ENCODE measurements at regions not wholly inside any gene's neighbourhood (a gene's known extent, or its start where the extent isn't known, plus 50 kb on each side); places are given as distances from the start of the nearest gene placed in this dataset.
"Not testable (repeated sequence)": the region's sequence is repeated elsewhere in the genome, so short reads cannot be mapped to it uniquely, and the experiment has no call there.

DNA sequence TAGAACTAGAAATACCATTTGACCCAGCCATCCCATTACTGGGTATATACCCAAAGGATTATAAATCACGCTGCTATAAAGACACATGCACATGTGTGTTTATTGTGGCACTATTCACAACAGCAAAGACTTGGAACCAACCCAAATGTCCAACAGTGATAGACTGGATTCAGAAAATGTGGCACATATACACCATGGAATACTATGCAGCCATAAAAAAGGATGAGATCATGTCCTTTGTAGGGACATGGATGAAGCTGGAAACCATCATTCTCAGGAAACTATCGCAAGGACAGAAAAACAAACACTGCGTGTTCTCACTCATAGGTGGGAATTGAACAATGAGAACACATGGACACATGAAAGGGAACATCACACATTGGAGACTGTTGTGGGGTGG is 154.5 kb upstream of the INTU start:
- DNase-seq: not testable (repeated sequence)

DNA sequence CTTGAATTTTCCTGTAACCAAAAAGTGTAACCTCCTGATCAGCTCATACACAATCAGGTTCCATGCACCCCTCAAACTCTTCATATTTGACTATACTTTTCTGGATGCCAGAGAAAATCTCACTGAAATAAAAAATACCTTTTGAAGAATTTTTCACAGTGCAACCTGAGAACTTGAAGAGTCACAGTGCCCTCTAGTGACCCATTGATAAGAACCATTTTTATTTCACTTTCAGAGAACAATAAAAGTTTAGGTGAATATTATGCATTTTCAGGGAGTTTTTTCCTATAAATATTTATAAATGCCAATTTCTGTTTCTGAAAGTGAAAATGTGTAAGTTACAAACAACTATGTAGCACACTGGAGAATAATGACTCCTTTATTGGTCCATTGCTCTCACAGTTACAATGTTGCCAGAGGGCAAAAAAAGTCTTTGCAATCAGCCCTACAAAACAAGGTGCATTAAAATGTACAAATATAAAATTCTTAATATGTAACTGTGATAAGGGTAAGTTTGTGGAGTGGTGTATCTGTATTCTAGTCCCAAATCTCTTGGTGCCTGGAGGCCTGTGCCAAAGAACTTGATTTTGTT is 153.6 kb upstream of the INTU start:
- DNase-seq: peak; percentile 9

DNA sequence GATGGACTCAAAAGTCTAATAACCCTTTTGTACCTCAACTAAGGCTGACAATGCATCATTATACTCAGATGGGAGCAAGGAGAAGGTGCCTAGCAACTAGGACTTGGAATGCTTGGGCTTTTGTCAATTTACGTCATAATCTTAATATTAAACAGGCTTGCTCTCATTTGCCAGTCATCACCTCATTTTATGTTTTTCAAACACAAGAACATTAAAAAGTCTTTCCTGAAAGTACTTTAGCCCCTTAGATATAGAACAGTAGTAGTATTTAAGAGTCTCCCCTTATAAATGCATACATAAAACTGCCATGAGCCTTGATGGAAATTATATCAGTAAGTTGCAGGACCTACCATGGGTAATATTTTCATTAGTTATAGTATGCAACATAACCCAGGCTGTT is 150.7 kb upstream of the INTU start:
- no peak for DNase-seq

DNA sequence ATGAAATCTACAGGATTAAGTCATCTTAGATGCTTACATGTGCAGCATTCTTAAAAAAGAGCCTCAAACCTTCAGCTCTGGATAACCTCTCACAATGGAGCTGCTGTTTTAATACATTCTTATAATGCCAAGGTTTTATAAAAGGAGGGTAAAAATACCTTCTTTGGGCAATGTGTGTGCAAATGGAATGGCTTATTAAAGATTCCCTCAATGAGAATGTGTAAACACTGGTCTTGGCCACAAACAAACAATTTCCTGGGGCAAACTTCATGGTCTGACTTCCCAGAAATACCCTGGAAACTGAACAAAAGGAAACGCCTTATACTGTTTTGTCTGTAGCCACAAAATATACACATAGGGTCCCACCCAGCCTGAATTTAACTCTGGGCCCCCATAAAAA is 148.6 kb upstream of the INTU start:
- DNase-seq: no peak

DNA sequence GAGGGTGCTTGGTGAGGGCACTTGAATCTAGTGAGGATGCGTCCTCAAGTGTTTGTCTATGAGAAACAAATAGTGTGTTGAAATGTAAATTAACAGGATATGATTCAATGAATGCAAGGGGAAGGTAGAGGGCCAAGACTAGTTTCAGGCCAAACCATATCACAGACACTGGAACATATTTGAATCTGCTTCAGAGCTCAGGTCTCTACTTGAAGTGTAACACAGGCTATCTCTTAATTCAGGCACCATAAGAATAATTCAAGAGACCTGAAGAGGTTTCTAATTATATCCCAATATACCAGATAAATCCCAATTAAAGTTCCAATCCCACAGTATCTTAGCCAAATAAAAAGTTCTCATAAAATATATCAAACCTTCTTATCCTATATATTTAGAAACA is 146.5 kb upstream of the INTU start:
- DNase-seq: no peak

DNA sequence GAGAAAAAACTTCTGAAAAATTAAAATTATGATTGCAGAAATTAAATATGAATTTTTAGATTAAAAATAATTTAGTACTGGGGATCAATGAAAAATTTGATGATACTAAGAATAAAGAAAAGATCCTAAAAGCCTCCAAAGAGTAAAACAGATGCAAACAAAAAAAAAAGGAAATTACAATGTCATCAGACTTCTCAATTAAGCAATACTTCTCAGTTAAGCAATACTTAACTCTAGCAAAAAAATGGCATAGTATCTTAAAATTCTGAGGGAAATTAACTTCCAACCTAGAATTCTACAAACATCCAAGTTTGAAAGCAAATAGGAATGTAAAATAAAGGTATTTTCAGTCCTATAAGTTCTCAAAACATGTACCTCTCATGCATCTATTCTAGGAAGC is 141.2 kb upstream of the INTU start:
- no peak for DNase-seq

DNA sequence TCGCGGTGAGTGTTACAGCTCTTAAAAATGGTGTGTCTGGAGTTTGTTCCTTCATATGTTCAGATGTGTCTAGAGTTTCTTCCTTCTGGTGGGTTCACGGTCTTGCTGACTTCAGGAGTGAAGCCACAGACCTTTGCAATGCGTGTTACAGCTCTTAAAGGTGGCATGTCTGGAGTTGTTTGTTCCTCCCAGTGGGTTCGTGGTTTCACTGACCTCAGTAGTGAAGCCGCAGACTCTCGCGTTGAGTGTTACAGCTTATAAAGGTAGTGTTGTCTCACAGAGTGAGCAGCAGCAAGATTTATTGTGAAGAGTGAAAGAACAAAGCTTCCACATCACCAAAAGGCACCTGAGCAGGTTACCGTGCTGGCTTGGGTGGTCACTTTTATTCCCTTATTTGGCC is 135.9 kb upstream of the INTU start:
- DNase-seq: not testable (repeated sequence)

DNA sequence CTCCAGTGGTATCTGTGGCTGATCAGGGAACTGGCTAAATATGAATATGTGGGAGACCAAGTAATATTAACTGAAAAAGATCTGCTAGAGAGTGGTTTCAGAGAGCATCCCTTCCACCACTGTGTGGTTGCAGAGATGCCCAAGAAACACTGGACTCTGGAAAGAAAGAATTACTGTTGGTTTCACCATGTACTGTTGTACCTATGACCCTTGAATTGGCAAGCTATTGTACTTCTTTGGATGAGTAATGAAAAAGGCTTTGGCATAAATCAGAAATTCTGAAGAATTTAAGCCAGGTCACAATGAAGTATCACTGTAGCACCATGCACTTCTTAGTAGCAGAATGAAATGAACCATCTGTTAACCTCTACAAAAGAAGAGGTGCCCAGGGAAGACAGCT is 134.4 kb upstream of the INTU start:
- no peak for DNase-seq

DNA sequence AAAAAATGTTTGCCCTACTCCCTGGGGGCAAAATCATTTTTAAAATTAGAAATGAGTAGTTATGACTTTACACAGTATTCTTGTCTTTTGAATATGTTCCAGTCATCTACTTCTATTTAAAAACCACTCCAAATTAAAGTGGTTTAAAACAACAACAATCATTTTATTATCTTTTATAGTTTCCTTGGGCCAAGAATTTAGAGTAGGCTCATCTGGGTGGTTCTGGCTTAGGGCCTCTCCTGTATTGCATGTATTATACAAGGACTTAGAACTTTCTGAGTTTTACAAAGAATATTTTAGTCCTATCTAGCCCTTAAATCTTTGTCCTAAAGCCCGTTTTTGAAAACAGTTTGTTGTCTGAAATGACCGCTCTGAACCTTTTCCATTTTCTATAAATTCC is 132.5 kb upstream of the INTU start:
- no peak for DNase-seq

DNA sequence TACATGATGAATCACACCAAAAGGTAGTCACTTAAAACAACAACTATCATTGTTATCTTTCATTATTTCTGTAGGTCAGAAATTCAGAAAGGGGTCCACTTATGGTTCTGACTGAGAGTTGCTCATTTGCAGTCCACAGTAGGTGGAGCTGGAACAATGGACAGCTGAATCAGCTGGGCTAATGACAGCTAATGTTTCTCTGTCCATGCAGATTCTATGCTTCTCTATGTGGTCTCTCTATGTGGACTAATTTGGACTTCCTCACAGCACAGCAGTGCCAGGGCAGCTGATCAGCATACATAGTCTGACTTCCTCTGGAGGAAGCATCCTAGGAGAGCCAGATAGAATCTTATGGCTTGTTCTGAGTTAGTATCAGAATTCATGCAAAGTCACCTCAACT is 131.7 kb upstream of the INTU start:
- DNase-seq: no peak

DNA sequence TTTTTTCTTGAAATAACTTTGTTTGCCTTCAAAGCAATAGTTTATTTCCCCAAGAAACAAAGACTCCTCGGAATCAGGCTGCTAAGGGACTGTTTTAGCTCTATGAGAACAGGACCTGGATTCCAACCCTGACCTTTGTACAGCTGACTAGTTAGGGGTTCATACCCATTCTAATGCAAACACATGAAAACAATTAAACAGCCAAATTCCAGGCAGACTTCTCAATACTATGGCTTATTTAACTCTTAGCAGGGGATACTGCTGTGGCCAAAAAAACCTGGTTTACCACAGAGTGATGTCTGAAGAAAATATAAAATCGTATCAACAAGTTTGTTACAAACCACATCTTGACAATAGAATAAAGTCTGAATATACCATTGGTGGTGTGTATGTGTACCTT is 129.6 kb upstream of the INTU start:
- DNase-seq: no peak

DNA sequence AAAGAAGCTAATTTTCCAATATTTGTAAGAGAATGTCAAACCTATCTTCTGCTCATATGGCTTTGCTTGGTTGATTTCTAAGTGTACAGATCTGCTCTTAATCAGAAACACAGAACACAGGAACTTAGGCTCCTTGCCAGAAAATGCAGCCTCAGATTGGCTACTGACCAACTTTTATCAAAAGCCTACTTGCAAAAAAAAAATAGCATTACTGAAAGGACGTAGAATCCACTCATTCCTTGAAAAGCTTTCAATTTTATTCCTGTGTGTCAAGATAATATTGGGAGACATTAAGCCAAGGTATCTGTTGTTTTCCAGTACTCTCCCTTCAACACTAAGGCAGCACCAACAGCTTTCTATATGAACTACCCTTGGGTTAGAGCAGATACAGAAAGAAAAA is 127.6 kb upstream of the INTU start:
- DNase-seq: no peak

DNA sequence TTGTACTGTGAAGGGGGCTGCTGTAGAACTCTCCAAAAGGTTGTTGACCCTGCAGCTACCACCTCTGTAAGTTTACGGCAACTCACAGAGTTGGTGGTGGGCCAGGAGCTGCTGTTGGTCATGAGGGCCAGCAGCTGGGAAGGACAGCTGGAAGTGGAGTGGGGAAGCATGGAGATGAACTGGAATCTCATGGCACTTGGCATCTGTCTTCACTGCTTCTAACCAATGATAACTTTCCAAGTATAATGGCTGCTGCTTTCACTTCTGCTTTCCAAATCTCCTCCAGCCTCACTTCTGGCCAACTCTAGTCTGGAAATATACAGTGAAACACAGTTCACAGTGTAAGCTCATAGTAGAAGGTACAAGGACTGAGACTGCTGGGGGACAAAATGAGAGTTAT is 126.5 kb upstream of the INTU start:
- DNase-seq: no peak

DNA sequence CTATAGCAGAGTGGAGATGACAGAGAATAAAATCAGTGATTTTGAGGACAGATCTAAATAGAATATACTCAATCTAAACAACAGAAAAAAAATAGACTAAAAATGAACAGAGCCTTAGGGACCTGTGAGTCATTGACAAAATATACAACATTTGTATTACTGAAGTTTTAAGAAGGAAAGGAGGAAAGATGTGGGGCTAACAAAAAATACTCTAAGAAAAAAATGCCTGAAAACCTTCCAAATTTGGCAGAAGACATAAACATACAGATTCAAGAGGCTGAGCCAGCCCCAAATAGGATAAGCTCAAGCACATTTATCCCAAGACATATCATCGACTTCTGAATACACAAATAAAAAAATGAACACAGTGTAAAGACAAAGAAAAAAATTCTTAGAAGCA is 123.6 kb upstream of the INTU start:
- DNase-seq: no peak

DNA sequence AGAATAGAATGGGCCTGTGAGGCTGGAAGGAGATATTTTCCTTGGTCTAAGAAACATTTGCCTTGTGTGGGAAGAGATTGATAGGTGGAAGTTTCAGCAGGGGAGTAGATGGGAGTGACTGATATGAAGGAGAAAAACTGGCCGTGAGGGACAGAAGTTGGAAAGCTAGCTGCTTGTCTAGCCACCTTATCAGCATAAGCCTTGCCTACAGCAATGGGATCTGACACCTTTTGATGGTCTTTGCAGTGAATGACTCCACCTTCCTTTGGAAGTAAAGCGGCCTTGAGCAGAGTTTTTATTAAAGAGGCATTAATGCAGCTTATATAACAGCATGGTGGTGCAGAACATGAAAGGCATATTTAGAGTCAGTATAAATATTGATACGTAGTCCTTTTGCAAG is 120.1 kb upstream of the INTU start:
- not testable (repeated sequence) for DNase-seq

DNA sequence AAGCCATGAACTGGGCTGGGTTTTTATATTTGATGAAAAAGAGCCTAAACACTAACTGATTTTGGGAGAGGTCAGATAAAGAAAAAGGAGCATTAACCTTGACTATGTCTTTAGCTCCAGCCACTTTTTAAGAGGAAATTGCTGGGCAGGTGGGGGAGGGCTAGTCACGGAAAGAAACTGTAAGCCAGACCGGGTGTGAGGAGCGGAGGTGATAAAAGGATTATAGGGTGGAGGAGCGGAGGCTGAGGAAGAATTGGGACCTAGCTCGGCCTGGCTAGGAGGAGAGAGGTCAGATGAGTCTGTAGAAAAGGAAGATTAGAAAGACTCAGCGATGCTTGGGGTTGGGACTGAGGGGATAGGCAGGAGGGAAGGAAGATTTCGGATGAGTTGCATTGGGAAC is 117.5 kb upstream of the INTU start:
- not testable (repeated sequence) for DNase-seq

DNA sequence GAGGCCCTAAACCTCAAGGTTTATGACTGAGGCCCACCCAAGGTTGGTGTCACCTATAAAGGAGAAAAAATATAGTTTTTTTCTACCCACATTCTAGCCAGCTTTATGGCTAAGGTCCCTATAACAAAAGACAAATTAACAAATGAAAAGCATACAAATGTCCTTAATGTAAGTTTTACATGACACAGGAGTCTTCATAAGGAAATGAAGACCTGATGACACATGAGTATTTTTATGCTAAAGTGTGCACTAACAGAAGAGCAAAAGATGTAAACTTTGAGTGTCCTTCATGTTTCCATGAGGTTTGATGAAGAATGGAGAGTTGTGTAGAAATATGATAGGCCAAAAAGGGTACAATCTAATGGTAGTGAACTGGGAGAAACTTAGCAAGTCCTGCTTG is 114.7 kb upstream of the INTU start:
- no peak for DNase-seq

DNA sequence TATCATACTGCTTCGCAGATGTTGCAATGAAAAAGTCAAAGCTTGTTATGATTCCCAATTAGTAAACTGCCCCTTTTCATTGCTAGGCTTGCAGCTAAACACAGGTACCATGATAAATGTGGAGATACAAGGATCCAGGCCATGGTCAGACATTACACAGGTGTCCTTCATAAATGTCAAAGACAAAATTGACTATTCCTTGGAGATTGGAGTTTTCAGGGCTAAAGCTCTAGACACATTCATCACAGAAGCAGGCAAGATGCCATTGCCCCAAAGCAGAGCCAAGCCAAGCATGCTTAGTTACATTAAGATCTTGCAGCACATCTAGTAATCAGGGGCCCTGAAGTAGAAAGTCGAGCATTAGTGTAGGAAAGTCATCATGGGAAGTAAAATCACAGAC is 111.3 kb upstream of the INTU start:
- DNase-seq: no peak

DNA sequence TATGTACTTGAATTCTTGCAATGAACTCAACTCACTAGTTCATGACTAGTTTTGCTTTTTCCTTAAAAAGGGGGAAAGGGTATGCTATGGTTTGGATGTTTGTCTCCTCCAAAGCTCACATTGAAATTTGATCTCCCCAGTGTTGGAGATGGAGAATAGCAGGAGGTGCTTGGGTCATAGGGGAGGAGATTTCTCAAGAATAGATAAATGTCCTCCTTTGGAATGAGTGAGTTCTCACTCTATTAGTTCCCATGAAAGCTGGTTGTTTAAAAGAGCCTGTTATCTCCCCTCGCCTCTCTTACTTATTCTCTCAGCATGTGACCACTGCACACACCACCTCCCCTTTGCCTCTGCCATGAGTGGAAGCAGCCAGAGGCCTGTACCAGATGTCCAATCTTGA is 109.4 kb upstream of the INTU start:
- no peak for DNase-seq

DNA sequence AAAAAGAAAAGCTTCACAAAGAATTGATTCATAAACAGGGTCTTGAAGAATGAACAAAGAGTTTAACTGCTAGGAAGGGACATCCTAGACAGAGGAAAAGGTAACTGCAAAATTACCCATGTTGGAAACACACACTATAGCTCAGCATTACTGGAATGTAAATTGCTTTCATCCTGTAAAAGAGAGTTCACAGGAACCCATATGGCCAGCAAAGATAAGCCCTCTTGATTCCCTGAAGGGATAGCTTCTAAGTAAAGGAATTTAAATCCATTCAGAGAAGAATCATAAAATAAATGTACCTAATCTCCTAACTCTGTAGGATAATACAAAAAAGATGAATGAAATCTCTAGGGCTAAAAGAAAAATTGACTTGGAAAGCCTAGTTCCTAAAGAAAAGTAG is 107.1 kb upstream of the INTU start:
- no peak for DNase-seq

DNA sequence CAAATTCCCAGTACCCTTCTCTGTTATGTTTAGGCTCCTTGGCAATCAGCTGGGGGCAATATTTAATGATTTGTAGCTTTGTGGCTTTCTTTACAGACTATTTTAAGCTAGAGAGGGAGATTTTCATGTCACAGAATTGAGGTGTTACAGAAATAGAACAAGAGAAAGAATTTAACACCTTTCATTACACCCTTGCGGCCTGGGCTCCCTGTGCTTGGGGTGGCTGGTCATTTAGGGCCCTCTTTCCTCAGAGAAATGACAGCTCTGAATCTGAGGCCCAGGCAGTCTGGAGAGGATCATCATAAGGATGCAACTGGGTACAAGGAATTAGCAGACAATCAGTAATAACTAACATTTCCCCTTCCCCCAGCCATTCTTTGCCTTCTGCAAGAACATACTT is 104.5 kb upstream of the INTU start:
- no peak for DNase-seq

DNA sequence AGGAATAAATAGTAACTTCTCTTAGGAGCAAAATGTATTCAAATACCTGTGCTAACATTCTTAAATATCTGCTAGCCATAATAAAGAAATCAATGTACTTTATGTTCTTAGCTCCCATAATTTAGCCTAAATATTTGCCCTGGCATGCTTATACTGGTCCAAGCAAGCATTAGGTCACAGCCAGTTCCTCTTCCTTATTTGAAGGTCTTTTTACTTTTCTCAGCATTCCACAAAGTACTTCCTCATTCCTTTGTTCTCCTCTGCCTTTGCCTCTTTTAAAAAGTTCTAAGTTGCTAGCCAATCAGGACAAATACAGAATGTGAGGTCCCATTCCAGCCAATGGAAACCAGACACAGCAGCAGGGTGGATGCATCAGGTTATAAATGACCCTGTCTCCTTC is 102.9 kb upstream of the INTU start:
- not testable (repeated sequence) for DNase-seq

DNA sequence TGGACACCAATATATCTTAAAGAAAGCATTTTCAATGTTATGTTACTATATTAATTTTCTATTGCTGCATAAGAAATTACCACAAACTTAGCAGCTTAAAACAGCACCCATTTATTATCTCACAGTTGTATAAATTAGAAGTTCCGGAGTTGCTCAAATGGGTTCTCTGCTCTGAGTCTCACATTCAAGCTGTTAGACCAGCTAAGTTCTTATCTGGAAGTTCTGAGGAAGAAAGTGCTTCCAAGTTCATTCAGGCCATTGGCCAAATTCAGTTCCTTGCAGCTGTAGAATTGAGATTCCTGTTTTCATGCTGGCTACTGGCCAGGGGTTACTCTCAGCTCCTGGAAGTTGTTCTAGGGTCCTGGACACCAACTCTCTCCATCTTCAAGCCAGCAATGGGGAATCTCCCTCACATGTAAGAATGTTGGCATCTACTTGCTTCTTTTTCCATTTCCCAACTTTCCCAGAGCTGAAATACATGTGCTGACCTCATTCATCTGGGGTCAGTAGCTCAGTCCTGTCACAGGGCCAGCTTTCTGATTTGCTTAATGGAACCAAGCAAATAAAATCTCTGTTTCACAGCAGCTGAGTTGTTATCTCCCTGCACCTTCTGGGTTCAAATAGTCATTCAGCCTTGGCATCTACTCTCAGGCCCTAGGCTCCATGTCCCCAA is 99.6 kb upstream of the INTU start:
- no peak for DNase-seq

DNA sequence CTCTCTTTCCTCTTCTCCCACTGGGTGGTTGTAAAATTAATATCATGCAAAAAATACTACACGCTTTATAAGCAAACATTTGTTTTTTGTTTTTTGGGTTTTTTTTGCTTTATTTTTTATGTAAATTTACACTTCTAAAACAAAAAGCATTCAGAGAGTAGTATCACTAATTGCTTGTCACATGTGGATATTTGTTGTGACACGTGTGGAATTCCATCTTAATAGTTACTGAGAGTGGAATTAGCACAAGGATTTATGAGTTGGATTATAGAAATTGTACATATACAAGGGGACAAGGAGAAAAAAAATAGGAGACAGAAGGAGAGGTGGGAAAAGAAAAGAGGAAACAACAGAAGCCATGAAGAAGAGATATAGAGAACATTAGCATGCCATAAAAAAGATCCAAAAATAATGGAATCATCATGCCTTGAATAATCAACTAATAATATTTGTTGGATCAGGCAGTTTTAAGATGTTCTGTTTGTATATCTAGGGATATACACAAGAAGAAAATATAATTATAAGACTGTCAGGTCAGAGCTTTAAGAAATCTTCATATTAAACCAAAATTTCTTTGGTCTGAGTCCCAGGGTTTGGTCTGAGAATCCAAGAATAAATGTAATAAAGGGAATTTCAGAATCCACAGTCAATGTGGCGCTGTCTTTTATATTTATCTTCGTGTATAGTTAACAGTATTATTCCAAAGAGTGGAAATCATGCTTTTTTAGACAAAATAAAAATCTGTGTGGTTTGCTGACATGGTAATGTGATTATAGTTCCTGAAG is 98.5 kb upstream of the INTU start:
- no peak for DNase-seq

DNA sequence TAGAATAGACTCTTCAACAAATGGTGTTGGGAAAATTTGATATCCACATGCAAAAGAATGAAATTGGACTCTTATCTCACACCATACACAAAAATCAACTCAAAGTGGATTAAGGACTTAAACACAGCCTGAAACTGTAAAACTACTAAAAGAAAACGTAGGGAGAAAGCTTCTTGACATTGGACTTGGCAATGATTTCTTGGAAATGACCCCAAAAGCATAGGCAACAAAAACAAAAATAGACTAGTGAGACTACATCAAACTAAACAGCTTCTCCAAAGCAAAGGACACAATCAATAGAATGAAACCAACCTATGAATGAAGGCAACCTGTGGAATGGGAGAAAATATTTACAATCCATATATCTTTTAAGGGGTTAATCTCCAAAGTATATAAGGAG is 94.7 kb upstream of the INTU start:
- DNase-seq: no peak
